ENCODE measurements at regions not wholly inside any gene's neighbourhood (a gene's known extent, or its start where the extent isn't known, plus 50 kb on each side); places are given as distances from the start of the nearest gene placed in this dataset.
"Not testable (repeated sequence)": the region's sequence is repeated elsewhere in the genome, so short reads cannot be mapped to it uniquely, and the experiment has no call there.

DNA sequence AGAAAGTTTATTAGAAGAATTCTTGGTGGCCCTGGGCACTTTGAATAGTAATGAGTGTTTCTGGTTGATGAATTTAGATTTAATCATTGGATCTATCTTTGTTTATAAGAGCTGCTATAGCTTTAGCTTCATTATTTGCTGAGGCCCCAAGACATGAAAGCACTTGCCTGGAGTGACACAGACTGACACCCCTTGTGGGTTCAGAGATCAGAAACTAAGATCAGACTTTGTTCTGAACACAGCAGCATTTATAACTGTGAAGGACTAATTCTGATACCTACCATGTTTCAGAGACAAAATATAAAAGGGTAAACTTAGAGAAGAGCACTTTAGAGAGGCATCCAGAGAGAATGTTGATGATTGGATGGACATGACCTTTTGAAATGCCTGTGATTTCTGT, 199.9 kb upstream of the PLGLB2 start:
- not testable (repeated sequence) for TF ChIP-seq CTCF (IDR thresholded peaks at IDR 0.05; ENCODE audit: low read length); EZH2 (optimal IDR thresholded peaks at IDR 0.05; ENCODE audit: low read depth, low read length)

All from MM.1S (cell line).